ENCODE measurements at regions not wholly inside any gene's neighbourhood (a gene's known extent, or its start where the extent isn't known, plus 50 kb on each side); places are given as distances from the start of the nearest gene placed in this dataset.

DNA sequence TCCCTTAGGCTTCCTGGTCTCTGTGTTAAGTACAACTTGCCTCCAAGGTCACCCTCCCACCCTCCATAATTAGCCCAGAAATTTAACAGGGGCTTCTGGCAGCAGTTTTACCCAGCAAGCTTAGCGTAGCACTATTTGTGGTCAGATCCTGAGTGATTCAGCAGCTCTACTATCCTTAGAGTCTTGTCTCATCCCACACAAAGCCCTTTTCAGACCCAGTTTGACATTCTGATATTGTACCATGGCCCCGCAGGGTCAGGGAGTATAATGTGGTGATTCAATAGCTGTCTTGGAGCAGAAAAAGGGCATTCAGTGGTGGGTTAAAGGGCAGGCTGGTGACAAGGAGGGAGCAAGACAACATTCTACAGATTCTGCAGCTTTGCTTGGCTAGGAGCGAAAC, 153.8 kb upstream of the DDHD1 start:
- no peaks in the 10 kb centered on the region for H3K9me2 ChIP-seq (replicated peaks; ENCODE audit: control insufficient read depth, low read length)
- H3F3A ChIP-seq (ENCODE audit: control insufficient read depth, insufficient read depth): no peaks in the 10 kb centered on the region
- peaks cover 28% of the 10 kb centered on the region for H3K27me3 ChIP-seq (ENCODE audit: control insufficient read depth, low read length)
- H3K4me2 ChIP-seq (ENCODE audit: low read length): no peak overlapping the region
- no peaks in the 10 kb centered on the region for H3K9me3 ChIP-seq (ENCODE audit: control insufficient read depth, insufficient read depth, low read length)
- no peaks in the 10 kb centered on the region for H3K4me1 ChIP-seq (ENCODE audit: control insufficient read depth, low read length)
- no peaks in the 10 kb centered on the region for H4K20me1 ChIP-seq (ENCODE audit: control insufficient read depth, insufficient read depth, low read depth, low read length)
- no peaks in the 10 kb centered on the region for H3K36me3 ChIP-seq (ENCODE audit: control insufficient read depth, low read length)
- H3K4me3 ChIP-seq (ENCODE audit: low read length): no peak overlapping the region
- no peak overlapping the region for H3K27ac ChIP-seq (ENCODE audit: low read depth, low read length)
- no peaks in the 10 kb centered on the region for H3K79me2 ChIP-seq (ENCODE audit: control insufficient read depth, low read length)
- no peak for TF ChIP-seq EZH2phosphoT487 (IDR thresholded peaks at IDR 0.05; ENCODE audit: borderline replicate concordance, low read length)
- TF ChIP-seq, protein P1, sequence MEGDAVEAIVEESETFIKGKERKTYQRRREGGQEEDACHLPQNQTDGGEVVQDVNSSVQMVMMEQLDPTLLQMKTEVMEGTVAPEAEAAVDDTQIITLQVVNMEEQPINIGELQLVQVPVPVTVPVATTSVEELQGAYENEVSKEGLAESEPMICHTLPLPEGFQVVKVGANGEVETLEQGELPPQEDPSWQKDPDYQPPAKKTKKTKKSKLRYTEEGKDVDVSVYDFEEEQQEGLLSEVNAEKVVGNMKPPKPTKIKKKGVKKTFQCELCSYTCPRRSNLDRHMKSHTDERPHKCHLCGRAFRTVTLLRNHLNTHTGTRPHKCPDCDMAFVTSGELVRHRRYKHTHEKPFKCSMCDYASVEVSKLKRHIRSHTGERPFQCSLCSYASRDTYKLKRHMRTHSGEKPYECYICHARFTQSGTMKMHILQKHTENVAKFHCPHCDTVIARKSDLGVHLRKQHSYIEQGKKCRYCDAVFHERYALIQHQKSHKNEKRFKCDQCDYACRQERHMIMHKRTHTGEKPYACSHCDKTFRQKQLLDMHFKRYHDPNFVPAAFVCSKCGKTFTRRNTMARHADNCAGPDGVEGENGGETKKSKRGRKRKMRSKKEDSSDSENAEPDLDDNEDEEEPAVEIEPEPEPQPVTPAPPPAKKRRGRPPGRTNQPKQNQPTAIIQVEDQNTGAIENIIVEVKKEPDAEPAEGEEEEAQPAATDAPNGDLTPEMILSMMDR (IDR thresholded peaks at IDR 0.05; ENCODE audit: low read depth, low read length, poor library complexity, severe bottlenecking): no peak

DNA sequence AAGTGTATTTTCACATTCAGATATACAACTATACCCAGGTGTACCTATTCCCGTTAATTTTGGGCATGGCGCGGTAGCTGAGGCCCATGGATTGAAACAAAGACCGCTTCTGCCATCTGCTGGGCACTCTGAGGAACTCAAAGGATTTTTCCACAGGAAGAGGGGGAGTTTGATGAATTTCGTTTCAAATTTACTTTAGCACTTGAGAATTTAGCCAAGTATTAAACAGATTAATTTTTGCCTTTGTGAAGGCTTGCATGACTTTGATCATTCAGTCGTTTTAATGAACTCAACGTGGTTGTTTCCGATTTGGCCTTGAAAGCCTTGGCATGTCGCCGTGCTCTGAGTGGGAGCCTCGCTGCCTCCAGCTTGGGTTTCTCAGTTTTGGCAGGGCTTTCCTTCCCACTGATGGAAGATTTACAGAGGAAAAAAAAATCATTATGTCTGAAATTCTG, 153.2 kb upstream of the DDHD1 start:
- Histone ChIP-seq H3K9me2 (replicated peaks; ENCODE audit: control insufficient read depth, low read length) (no peaks in the 10 kb centered on the region), H3K4me1 (ENCODE audit: control insufficient read depth, low read length) (no peaks in the 10 kb centered on the region), H4K20me1 (ENCODE audit: control insufficient read depth, insufficient read depth, low read depth, low read length) (no peaks in the 10 kb centered on the region), H3F3A (ENCODE audit: control insufficient read depth, insufficient read depth) (no peaks in the 10 kb centered on the region), H3K4me3 (ENCODE audit: low read length) (peak overlapping the region; percentile 18; the same call in 1 of the 2 replicates), H3K27ac (ENCODE audit: low read depth, low read length) (no peak overlapping the region), H3K27me3 (ENCODE audit: control insufficient read depth, low read length) (peaks cover 28% of the 10 kb centered on the region), H3K79me2 (ENCODE audit: control insufficient read depth, low read length) (no peaks in the 10 kb centered on the region), H3K4me2 (ENCODE audit: low read length) (peak overlapping the region; percentile 44; the same call in 1 of the 2 replicates), H3K36me3 (ENCODE audit: control insufficient read depth, low read length) (no peaks in the 10 kb centered on the region), H3K9me3 (ENCODE audit: control insufficient read depth, insufficient read depth, low read length) (no peaks in the 10 kb centered on the region)
- TF ChIP-seq EZH2phosphoT487 (IDR thresholded peaks at IDR 0.05; ENCODE audit: borderline replicate concordance, low read length): no peak
- TF ChIP-seq, protein P1 (IDR thresholded peaks at IDR 0.05; ENCODE audit: low read depth, low read length, poor library complexity, severe bottlenecking): peak; percentile 88

GRCh38 chr14:53304726-53305381, 151.7 kb upstream of the DDHD1 start:
- H4K20me1 ChIP-seq (ENCODE audit: control insufficient read depth, insufficient read depth, low read depth, low read length): no peaks in the 10 kb centered on the region
- H3K4me2 ChIP-seq (ENCODE audit: low read length): no peak overlapping the region
- H3K27ac ChIP-seq (ENCODE audit: low read depth, low read length): no peak overlapping the region
- TF ChIP-seq, protein P1 (IDR thresholded peaks at IDR 0.05; ENCODE audit: low read depth, low read length, poor library complexity, severe bottlenecking): no peak
- TF ChIP-seq EZH2phosphoT487 (IDR thresholded peaks at IDR 0.05; ENCODE audit: borderline replicate concordance, low read length): no peak
- no peaks in the 10 kb centered on the region for H3K36me3 ChIP-seq (ENCODE audit: control insufficient read depth, low read length)
- no peak overlapping the region for H3K4me3 ChIP-seq (ENCODE audit: low read length)
- H3K9me3 ChIP-seq (ENCODE audit: control insufficient read depth, insufficient read depth, low read length): no peaks in the 10 kb centered on the region
- no peaks in the 10 kb centered on the region for H3K79me2 ChIP-seq (ENCODE audit: control insufficient read depth, low read length)
- peaks cover 26% of the 10 kb centered on the region for H3K27me3 ChIP-seq (ENCODE audit: control insufficient read depth, low read length)
- no peaks in the 10 kb centered on the region for H3K4me1 ChIP-seq (ENCODE audit: control insufficient read depth, low read length)
- no peaks in the 10 kb centered on the region for H3K9me2 ChIP-seq (replicated peaks; ENCODE audit: control insufficient read depth, low read length)
- no peaks in the 10 kb centered on the region for H3F3A ChIP-seq (ENCODE audit: control insufficient read depth, insufficient read depth)

Data from DOHH2 (cell line).